ENCODE measurements at regions not wholly inside any gene's neighbourhood (a gene's known extent, or its start where the extent isn't known, plus 50 kb on each side); places are given as distances from the start of the nearest gene placed in this dataset.

GRCh38 chr2:20110383-20110782 is 59.0 kb upstream of the LAPTM4A start:
- no peak for DNase-seq

DNA sequence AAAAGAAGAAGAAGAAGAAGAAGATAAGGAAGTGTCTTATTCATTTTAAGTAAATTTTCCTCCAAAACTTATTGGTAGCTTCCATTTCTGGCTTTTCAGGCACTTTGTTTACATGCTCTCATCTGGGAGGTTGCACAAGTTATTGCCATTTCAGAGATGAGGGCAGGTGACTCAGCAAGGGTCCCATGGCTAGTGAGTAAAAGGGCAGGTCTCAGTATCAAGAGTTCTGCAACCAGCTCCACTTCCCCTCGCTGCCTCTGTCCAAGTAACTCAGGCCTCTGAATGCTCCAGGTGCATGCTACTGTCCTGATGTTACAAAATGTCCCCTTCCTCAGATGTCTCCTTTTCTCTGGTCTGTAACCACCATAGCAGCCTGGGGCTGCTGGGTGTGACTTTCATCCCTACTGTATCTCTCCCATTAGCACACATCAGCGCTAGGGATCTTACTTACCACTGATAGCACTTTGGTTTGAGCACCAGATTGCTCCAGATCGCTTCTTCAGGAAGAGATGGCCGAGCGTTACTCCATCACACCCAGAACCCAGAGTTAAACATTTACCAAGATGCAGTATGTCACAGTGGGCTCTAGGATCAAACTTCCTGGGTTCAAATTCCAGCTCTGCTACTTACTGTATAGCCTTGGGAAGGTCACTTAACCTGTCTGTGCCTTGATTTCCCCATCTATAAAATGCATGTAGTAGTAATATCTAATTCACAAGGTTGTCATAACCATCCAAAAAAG is 57.4 kb upstream of the LAPTM4A start:
- peak; percentile 62 for DNase-seq

- DNase-seq, result no peak
These were observed 56.3 kb upstream of the LAPTM4A start for GRCh38 chr2:20107776-20108175.

- no peak for DNase-seq
These were observed 55.9 kb upstream of the LAPTM4A start for GRCh38 chr2:20107352-20107751.

GRCh38 chr2:20106746-20107145 is 55.3 kb upstream of the LAPTM4A start:
- DNase-seq, result no peak

- no peak for DNase-seq
These were observed 53.6 kb upstream of the LAPTM4A start for GRCh38 chr2:20104900-20105545.

DNA sequence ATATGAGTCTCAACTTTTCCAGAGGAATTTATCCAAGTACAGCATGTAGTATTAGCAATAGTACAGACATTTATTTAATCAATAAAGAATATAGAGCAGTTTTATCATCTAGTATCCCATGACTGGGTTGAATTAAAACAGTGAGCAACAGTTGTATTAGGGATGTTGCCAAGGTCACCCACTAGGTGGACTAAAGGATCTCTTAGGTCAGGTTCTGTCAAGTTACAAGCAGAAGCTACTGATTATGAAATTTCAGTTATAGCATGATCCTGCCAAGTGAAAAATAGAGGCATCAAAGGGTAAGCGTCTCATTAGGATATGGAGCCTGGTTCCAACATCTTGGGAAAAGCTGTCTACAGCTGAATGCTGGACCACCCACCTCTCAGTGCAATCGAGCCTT is 52.1 kb upstream of the LAPTM4A start:
- DNase-seq, result peak; percentile 19
